22Rv1 (cell line): ENCODE measurements at regions not wholly inside any gene's neighbourhood (a gene's known extent, or its start where the extent isn't known, plus 50 kb on each side); places are given as distances from the start of the nearest gene placed in this dataset.

Experiments used
- ZFX ChIP-seq: fragments of 450-650 bp; IDR thresholded peaks from 2 replicates; pipeline ENCODE4 v1.6.1; 2017; ENCODE audit warnings: antibody characterized with exemption, borderline replicate concordance
- TF ChIP-seq, protein P1 (sequence below): fragments of 450-650 bp; IDR thresholded peaks from 2 replicates; pipeline ENCODE4 v1.5.1; 2017; ENCODE audit warnings: mild to moderate bottlenecking

DNA sequence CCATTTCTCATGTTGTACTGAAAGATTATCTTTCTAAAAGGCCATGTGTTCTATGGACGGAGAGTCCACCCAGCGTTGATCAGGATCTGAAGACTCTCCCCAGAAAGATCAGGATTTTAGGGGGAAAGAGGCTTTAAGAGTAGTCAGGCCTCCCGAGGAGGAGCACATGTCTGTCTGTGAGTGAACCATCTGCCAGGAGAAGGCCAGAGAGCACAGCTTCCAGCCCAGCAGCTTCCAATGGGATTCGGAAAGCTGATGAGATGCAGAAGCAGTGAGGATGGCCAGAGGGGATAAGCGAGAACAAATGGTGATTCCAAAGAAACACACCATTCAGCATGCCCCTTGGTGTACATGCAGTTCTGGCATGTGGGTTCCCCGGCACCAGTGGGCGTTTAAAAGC lies 88.5 kb upstream of the TCERG1L start:
- TF ChIP-seq ZFX, result no peak
- TF ChIP-seq, protein P1, sequence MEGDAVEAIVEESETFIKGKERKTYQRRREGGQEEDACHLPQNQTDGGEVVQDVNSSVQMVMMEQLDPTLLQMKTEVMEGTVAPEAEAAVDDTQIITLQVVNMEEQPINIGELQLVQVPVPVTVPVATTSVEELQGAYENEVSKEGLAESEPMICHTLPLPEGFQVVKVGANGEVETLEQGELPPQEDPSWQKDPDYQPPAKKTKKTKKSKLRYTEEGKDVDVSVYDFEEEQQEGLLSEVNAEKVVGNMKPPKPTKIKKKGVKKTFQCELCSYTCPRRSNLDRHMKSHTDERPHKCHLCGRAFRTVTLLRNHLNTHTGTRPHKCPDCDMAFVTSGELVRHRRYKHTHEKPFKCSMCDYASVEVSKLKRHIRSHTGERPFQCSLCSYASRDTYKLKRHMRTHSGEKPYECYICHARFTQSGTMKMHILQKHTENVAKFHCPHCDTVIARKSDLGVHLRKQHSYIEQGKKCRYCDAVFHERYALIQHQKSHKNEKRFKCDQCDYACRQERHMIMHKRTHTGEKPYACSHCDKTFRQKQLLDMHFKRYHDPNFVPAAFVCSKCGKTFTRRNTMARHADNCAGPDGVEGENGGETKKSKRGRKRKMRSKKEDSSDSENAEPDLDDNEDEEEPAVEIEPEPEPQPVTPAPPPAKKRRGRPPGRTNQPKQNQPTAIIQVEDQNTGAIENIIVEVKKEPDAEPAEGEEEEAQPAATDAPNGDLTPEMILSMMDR, result no peak
